H9 (cell line): ENCODE measurements at regions not wholly inside any gene's neighbourhood (a gene's known extent, or its start where the extent isn't known, plus 50 kb on each side); places are given as distances from the start of the nearest gene placed in this dataset.

ENCODE experiments used
- DNase-seq: peaks from one replicate; pipeline ENCODE4 v3.0.0-alpha.2; 2017
- H2AFZ ChIP-seq: one replicate; pipeline ENCODE4 v1.6.1; 2013; ENCODE audit warnings: mild to moderate bottlenecking, low read length, control low read depth, moderate library complexity
- H2AK5ac ChIP-seq: 2 replicates; pipeline ENCODE4 v1.6.1; 2013; ENCODE audit warnings: low read length, control low read depth, mixed read lengths; ENCODE audit not compliant: insufficient read length
- H2BK120ac ChIP-seq: one replicate; pipeline ENCODE4 v1.6.1; 2013; ENCODE audit warnings: low read depth, mild to moderate bottlenecking, low read length, control low read depth, inconsistent platforms; ENCODE audit not compliant: poor library complexity, severe bottlenecking
- H2BK12ac ChIP-seq: 2 replicates; pipeline ENCODE4 v1.6.1; 2013; ENCODE audit warnings: low read length, control low read depth, mixed read lengths, low read depth; ENCODE audit not compliant: insufficient read length
- H2BK15ac ChIP-seq: 2 replicates; pipeline ENCODE4 v1.6.1; 2013; ENCODE audit warnings: low read depth, low read length, control low read depth
- H2BK20ac ChIP-seq: one replicate; pipeline ENCODE4 v1.6.1; 2013; ENCODE audit warnings: low read depth, mild to moderate bottlenecking, low read length, control low read depth, inconsistent platforms; ENCODE audit not compliant: poor library complexity, severe bottlenecking
- H2BK5ac ChIP-seq: 2 replicates; pipeline ENCODE4 v1.6.1; 2013; ENCODE audit warnings: low read length, control low read depth, mixed read lengths; ENCODE audit not compliant: insufficient read length
- H3K14ac ChIP-seq: 2 replicates; pipeline ENCODE4 v1.6.1; 2013; ENCODE audit warnings: low read length, control low read depth; ENCODE audit not compliant: insufficient read depth
- H3K18ac ChIP-seq: 2 replicates; pipeline ENCODE4 v1.6.1; 2013; ENCODE audit warnings: low read depth, mild to moderate bottlenecking, mixed read lengths, low read length, control low read depth; ENCODE audit not compliant: insufficient read length
- H3K23ac ChIP-seq: 2 replicates; pipeline ENCODE4 v1.6.1; 2013; ENCODE audit warnings: low read length, control low read depth, mixed read lengths, low read depth; ENCODE audit not compliant: insufficient read length
- H3K23me2 ChIP-seq: 2 replicates; pipeline ENCODE4 v1.6.1; 2013; ENCODE audit warnings: low read depth, mild to moderate bottlenecking, mixed read lengths, low read length, control low read depth; ENCODE audit not compliant: insufficient read length, poor library complexity, severe bottlenecking
- H3K27ac ChIP-seq: 2 replicates; pipeline ENCODE4 v1.5.1; 2013; ENCODE audit warnings: low read length, control low read depth, mixed read lengths, low read depth; ENCODE audit not compliant: insufficient read length
- H3K27me3 ChIP-seq: 2 replicates; pipeline ENCODE4 v1.6.1; 2013; ENCODE audit warnings: low read length, control low read depth, inconsistent platforms; ENCODE audit not compliant: insufficient read depth
- H3K4ac ChIP-seq: 2 replicates; pipeline ENCODE4 v1.6.1; 2013; ENCODE audit warnings: low read depth, mild to moderate bottlenecking, control low read depth, inconsistent platforms, low read length, moderate library complexity
- H3K4me1 ChIP-seq: 2 replicates; pipeline ENCODE4 v1.6.1; 2013; ENCODE audit warnings: low read length, control low read depth, inconsistent platforms; ENCODE audit not compliant: insufficient read depth
- H3K4me2 ChIP-seq: 2 replicates; pipeline ENCODE4 v1.6.1; 2013; ENCODE audit warnings: low read length, control low read depth, mixed read lengths; ENCODE audit not compliant: insufficient read length, insufficient read depth
- H3K56ac ChIP-seq: 2 replicates; pipeline ENCODE4 v1.6.1; 2013; ENCODE audit warnings: low read depth, mild to moderate bottlenecking, mixed read lengths, low read length, control low read depth; ENCODE audit not compliant: insufficient read length
- H3K79me1 ChIP-seq: 2 replicates; pipeline ENCODE4 v1.6.1; 2013; ENCODE audit warnings: low read depth, mild to moderate bottlenecking, moderate library complexity, low read length, control low read depth, inconsistent platforms; ENCODE audit not compliant: insufficient read depth, poor library complexity, severe bottlenecking
- H3K79me2 ChIP-seq: 2 replicates; pipeline ENCODE4 v1.6.1; 2013; ENCODE audit warnings: low read length, control low read depth, inconsistent platforms; ENCODE audit not compliant: insufficient read depth
- H3K9ac ChIP-seq: 2 replicates; pipeline ENCODE4 v1.6.1; 2013; ENCODE audit warnings: low read length, control low read depth, mixed read lengths; ENCODE audit not compliant: insufficient read length; ENCODE audit errors: extremely low read depth
- H3K9me3 ChIP-seq: one replicate; pipeline ENCODE4 v1.6.1; 2013; ENCODE audit warnings: low read depth, low read length, inconsistent platforms; ENCODE audit not compliant: control insufficient read depth
- H3T11ph ChIP-seq: one replicate; pipeline ENCODE4 v1.6.1; 2013; ENCODE audit warnings: mild to moderate bottlenecking, low read length, control low read depth, inconsistent platforms
- H4K20me1 ChIP-seq: one replicate; pipeline ENCODE4 v1.6.1; 2013; ENCODE audit not compliant: control insufficient read depth, insufficient read length, insufficient read depth
- H4K5ac ChIP-seq: 2 replicates; pipeline ENCODE4 v1.6.1; 2013; ENCODE audit warnings: low read depth, mild to moderate bottlenecking, mixed read lengths, low read length, control low read depth; ENCODE audit not compliant: insufficient read length
- H4K8ac ChIP-seq: replicated peaks from 2 replicates; pipeline ENCODE4 v1.6.1; 2013; ENCODE audit warnings: low read length, control low read depth, mixed read lengths, low read depth; ENCODE audit not compliant: insufficient read length
- H4K91ac ChIP-seq: 2 replicates; pipeline ENCODE4 v1.6.1; 2013; ENCODE audit warnings: low read depth, mild to moderate bottlenecking, moderate library complexity, mixed read lengths, low read length, control low read depth; ENCODE audit not compliant: insufficient read length
- H3K27ac Mint-ChIP-seq, 3 experiments: 2 replicates in 2 of 3; 3 replicates in 1 of 3; pipeline ENCODE4 v1.8.0; 2020 to 2021; ENCODE audit warnings: mixed read lengths in 3 of 3, mild to moderate bottlenecking in 1 of 3, moderate library complexity in 1 of 3
- H3K27me3 Mint-ChIP-seq: 2 replicates; pipeline ENCODE4 v1.8.0; 2021; ENCODE audit warnings: low read depth, mild to moderate bottlenecking, moderate library complexity, mixed read lengths
- H3K36me3 Mint-ChIP-seq, 3 experiments: 2 replicates in 2 of 3; 3 replicates in 1 of 3; pipeline ENCODE4 v1.8.0; 2020 to 2021; ENCODE audit warnings: low read depth in 3 of 3, mixed read lengths in 3 of 3; ENCODE audit not compliant: insufficient read depth in 1 of 3
- H3K4me1 Mint-ChIP-seq, 2 experiments: 2 replicates each; pipeline ENCODE4 v1.8.0; 2020; ENCODE audit warnings: mixed read lengths in 2 of 2
- H3K4me3 Mint-ChIP-seq, 2 experiments: 2 replicates in 1 of 2; 3 replicates in 1 of 2; pipeline ENCODE4 v1.8.0; 2020 to 2021; ENCODE audit warnings: mild to moderate bottlenecking in 2 of 2, mixed read lengths in 2 of 2, moderate library complexity in 1 of 2
- H3K9me3 Mint-ChIP-seq, 2 experiments: 2 replicates in 1 of 2; 3 replicates in 1 of 2; pipeline ENCODE4 v1.8.0; 2020; ENCODE audit warnings: mild to moderate bottlenecking in 2 of 2, mixed read lengths in 2 of 2, moderate library complexity in 1 of 2
- WGBS: extraction: QIAGEN DNeasy Blood & Tissue Kit; methylation state at CpG from one replicate; pipeline ENCODE4 v1.1.7; 2013; ENCODE audit warnings: missing lambda C conversion rate, low lambda C conversion rate, mixed read lengths; ENCODE audit not compliant: insufficient read length; ENCODE audit errors: extremely low coverage; 5-methylcytosine and 5-hydroxymethylcytosine counted together
- TF ChIP-seq, protein P1 (sequence below): fragments of 200-600 bp; sonication (generic); conservative IDR thresholded peaks from 3 replicates; pipeline ENCODE4 v1.8.0; 2021; ENCODE audit warnings: antibody characterized with exemption, mild to moderate bottlenecking

DNA sequence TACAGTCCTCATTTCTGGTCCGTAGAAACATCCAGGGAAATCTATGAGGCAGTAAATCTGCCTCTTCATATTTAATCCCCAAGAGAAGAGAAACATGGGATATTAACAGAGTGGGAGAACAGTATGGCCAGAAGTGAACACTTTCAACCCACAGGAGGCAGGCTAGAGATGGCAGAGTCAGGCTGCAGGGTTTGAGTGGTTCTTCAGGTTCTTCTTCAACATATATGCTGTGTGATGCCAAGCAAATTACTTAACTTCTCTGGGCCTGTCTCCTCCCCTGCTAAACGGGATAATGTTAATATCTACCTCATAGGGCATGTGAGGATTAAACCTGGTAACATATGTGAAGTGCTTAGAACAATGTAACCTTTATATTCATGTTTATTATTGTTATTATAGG, 321.8 kb downstream of the PSAT1 start:
- H3K36me3 Mint-ChIP-seq: no peaks in the 10 kb centered on the region
- TF ChIP-seq, protein P1, sequence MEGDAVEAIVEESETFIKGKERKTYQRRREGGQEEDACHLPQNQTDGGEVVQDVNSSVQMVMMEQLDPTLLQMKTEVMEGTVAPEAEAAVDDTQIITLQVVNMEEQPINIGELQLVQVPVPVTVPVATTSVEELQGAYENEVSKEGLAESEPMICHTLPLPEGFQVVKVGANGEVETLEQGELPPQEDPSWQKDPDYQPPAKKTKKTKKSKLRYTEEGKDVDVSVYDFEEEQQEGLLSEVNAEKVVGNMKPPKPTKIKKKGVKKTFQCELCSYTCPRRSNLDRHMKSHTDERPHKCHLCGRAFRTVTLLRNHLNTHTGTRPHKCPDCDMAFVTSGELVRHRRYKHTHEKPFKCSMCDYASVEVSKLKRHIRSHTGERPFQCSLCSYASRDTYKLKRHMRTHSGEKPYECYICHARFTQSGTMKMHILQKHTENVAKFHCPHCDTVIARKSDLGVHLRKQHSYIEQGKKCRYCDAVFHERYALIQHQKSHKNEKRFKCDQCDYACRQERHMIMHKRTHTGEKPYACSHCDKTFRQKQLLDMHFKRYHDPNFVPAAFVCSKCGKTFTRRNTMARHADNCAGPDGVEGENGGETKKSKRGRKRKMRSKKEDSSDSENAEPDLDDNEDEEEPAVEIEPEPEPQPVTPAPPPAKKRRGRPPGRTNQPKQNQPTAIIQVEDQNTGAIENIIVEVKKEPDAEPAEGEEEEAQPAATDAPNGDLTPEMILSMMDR: peak; percentile 28; the same call in 2 of the 3 replicates

More for the DNA sequence above, 321.8 kb downstream of the PSAT1 start:
- Histone ChIP-seq H2BK15ac (no peak overlapping the region), H2BK120ac (no peak overlapping the region), H3K23me2 (no peaks in the 10 kb centered on the region), H2BK20ac (no peak overlapping the region), H3K4ac (no peak overlapping the region), H2AFZ (no peak overlapping the region), H4K8ac (no peak overlapping the region), H2BK12ac (no peak overlapping the region), H2BK5ac (no peak overlapping the region), H3K23ac (no peak overlapping the region), H4K20me1 (no peaks in the 10 kb centered on the region), H3K79me1 (no peaks in the 10 kb centered on the region), H4K5ac (no peak overlapping the region), H3K9me3 (no peaks in the 10 kb centered on the region), H3K9ac (no peak overlapping the region), H3K56ac (no peak overlapping the region), H3K4me1 (no peaks in the 10 kb centered on the region), H4K91ac (no peak overlapping the region), H3K79me2 (no peaks in the 10 kb centered on the region), H3K4me2 (no peak overlapping the region), H3K27me3 (no peaks in the 10 kb centered on the region), H3K14ac (no peak overlapping the region), H3T11ph (no peak overlapping the region), H3K18ac (no peak overlapping the region), H3K27ac (no peak overlapping the region), H2AK5ac (no peak overlapping the region)
- no peaks in the 10 kb centered on the region for H3K27me3 Mint-ChIP-seq
- no peaks in the 10 kb centered on the region for H3K4me1 Mint-ChIP-seq
- no peak overlapping the region for H3K27ac Mint-ChIP-seq
- H3K9me3 Mint-ChIP-seq: no peaks in the 10 kb centered on the region
- DNase-seq: no peak
- H3K4me3 Mint-ChIP-seq: no peak overlapping the region
- WGBS: no CpG with 5 or more reads among the region's 2 CpGs
